Stomach (tissue), 4 donors: ENCODE measurements at regions not wholly inside any gene's neighbourhood (a gene's known extent, or its start where the extent isn't known, plus 50 kb on each side); places are given as distances from the start of the nearest gene placed in this dataset.

Experiments
- POLR2A ChIP-seq, 4 donors: fragments of 450-650 bp; IDR thresholded peaks; one replicate each; pipeline ENCODE4 v1.6.1; 2016; ENCODE audit warnings: antibody characterized with exemption in 4 of 4, control low read depth in 2 of 4, mild to moderate bottlenecking in 1 of 4, moderate library complexity in 1 of 4
- TF ChIP-seq, protein P1 (sequence below), 7 experiments: fragments of 450-650 bp in 4 of 7; fragments of 200-600 bp in 3 of 7; sonication (generic) in 3 of 7; IDR thresholded peaks; one replicate each; pipeline ENCODE4 v1.5.1; 2016 to 2019; ENCODE audit warnings: antibody characterized with exemption in 7 of 7, control low read depth in 2 of 7, mild to moderate bottlenecking in 1 of 7

DNA sequence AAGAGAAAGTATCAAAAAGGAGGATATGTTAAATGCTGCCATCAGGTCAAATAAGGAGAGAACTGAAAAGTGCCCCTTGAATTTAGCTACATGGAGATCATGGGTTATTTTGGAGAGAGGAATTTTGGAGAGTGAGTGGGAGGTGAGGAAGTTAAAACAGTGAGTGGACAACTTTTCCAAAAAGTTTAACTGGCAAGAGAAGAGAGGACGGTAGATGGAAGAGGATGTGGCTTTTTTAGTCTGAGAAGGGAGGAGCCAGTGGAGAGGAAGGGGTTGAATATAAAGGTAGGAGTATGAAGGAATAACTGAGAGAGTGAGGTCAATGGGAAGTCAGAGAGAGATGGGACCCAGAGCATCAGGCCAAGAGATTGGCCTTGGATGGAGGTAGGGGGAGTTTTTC lies 62.5 kb upstream of the NFE2L2 start:
- TF ChIP-seq, protein P1, sequence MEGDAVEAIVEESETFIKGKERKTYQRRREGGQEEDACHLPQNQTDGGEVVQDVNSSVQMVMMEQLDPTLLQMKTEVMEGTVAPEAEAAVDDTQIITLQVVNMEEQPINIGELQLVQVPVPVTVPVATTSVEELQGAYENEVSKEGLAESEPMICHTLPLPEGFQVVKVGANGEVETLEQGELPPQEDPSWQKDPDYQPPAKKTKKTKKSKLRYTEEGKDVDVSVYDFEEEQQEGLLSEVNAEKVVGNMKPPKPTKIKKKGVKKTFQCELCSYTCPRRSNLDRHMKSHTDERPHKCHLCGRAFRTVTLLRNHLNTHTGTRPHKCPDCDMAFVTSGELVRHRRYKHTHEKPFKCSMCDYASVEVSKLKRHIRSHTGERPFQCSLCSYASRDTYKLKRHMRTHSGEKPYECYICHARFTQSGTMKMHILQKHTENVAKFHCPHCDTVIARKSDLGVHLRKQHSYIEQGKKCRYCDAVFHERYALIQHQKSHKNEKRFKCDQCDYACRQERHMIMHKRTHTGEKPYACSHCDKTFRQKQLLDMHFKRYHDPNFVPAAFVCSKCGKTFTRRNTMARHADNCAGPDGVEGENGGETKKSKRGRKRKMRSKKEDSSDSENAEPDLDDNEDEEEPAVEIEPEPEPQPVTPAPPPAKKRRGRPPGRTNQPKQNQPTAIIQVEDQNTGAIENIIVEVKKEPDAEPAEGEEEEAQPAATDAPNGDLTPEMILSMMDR (IDR thresholded peaks at IDR 0.05), result no peak
- no peak for TF ChIP-seq POLR2A (IDR thresholded peaks at IDR 0.05)
